HFFc6 (cell line): ENCODE measurements at regions not wholly inside any gene's neighbourhood (a gene's known extent, or its start where the extent isn't known, plus 50 kb on each side); places are given as distances from the start of the nearest gene placed in this dataset.
"Not testable (repeated sequence)": the region's sequence is repeated elsewhere in the genome, so short reads cannot be mapped to it uniquely, and the experiment has no call there.

Experiments
- DNase-seq: peaks from one replicate; pipeline ENCODE4 v3.0.0-alpha.2; 2018
- H3K27ac Mint-ChIP-seq: 2 replicates; pipeline ENCODE4 v1.8.0; 2020; ENCODE audit warnings: mild to moderate bottlenecking, mixed read lengths
- H3K27me3 Mint-ChIP-seq: 2 replicates; pipeline ENCODE4 v1.8.0; 2021; ENCODE audit warnings: mild to moderate bottlenecking, moderate library complexity, mixed read lengths; ENCODE audit not compliant: insufficient read depth
- H3K36me3 Mint-ChIP-seq: 2 replicates; pipeline ENCODE4 v1.8.0; 2021; ENCODE audit warnings: low read depth, mixed read lengths
- H3K4me1 Mint-ChIP-seq: 2 replicates; pipeline ENCODE4 v1.8.0; 2020; ENCODE audit warnings: low read depth, mixed read lengths
- H3K4me3 Mint-ChIP-seq: 2 replicates; pipeline ENCODE4 v1.8.0; 2020; ENCODE audit warnings: mild to moderate bottlenecking, moderate library complexity, mixed read lengths
- H3K9me3 Mint-ChIP-seq: 2 replicates; pipeline ENCODE4 v1.8.0; 2020; ENCODE audit warnings: mild to moderate bottlenecking, mixed read lengths
- TF ChIP-seq, protein P1 (sequence below): fragments of 200-600 bp; sonication (generic); IDR thresholded peaks from 2 replicates; pipeline ENCODE4 v1.5.0; 2021; ENCODE audit warnings: antibody characterized with exemption, mild to moderate bottlenecking

DNA sequence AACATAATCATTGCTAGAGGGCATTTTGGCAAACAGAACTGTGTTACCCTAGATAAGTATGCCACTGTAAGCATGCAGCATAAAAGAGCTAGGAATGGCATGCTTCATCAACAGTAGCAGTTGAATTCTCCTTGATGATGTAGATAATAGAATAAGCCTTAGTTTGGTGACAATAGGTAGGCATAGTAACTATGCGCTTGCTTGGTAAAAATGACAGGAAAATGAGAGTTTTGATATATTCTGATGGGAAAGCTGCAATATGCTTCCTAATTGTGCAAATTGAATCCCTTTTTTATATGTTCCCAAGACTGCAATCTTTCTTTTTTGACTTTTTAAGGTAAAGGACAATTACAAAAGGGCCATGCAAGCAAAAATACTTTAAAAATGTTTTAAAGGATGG lies 930.9 kb upstream of the FAM98A start:
- H3K27ac Mint-ChIP-seq, result no peak overlapping the region
- H3K27me3 Mint-ChIP-seq, result no peaks in the 10 kb centered on the region
- no peaks in the 10 kb centered on the region for H3K4me1 Mint-ChIP-seq
- TF ChIP-seq, protein P1, sequence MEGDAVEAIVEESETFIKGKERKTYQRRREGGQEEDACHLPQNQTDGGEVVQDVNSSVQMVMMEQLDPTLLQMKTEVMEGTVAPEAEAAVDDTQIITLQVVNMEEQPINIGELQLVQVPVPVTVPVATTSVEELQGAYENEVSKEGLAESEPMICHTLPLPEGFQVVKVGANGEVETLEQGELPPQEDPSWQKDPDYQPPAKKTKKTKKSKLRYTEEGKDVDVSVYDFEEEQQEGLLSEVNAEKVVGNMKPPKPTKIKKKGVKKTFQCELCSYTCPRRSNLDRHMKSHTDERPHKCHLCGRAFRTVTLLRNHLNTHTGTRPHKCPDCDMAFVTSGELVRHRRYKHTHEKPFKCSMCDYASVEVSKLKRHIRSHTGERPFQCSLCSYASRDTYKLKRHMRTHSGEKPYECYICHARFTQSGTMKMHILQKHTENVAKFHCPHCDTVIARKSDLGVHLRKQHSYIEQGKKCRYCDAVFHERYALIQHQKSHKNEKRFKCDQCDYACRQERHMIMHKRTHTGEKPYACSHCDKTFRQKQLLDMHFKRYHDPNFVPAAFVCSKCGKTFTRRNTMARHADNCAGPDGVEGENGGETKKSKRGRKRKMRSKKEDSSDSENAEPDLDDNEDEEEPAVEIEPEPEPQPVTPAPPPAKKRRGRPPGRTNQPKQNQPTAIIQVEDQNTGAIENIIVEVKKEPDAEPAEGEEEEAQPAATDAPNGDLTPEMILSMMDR, result no peak
- DNase-seq, result no peak
- H3K36me3 Mint-ChIP-seq, result no peaks in the 10 kb centered on the region; the same call in 1 of the 2 replicates
- peaks cover 22% of the 10 kb centered on the region for H3K9me3 Mint-ChIP-seq
- no peak overlapping the region for H3K4me3 Mint-ChIP-seq

DNA sequence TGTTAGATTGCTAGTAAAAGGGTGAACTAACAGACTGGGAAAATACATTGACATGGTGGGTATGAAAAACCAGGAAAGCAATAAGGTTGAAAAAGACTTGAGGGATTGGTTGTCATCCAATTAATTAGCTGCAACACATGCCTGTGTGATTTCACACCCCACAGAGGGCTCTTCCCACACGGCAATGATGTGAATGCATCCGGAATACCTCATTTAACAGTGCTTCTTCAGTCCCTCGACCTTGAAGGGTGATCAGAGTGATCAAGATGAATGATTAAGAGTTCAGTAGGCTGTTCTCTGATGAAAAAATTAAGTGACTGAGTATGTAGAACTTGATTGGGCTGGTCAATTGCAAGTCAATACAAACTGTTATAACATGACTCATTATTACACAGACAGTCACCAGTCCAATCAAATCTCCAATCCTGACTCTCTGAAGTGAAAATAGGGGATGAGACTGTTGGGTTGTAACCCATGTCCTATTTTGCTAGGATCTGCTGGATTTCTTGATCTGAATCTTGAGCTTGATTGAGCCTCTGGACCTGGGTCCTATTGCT lies 924.9 kb upstream of the FAM98A start:
- Mint-ChIP-seq H3K9me3 (peaks cover 39% of the 10 kb centered on the region), H3K4me3 (no peak overlapping the region), H3K36me3 (no peaks in the 10 kb centered on the region), H3K4me1 (no peaks in the 10 kb centered on the region), H3K27me3 (peaks cover 2% of the 10 kb centered on the region; the same call in 1 of the 2 replicates), H3K27ac (no peak overlapping the region)
- no peak for DNase-seq
- TF ChIP-seq, protein P1, result no peak

DNA sequence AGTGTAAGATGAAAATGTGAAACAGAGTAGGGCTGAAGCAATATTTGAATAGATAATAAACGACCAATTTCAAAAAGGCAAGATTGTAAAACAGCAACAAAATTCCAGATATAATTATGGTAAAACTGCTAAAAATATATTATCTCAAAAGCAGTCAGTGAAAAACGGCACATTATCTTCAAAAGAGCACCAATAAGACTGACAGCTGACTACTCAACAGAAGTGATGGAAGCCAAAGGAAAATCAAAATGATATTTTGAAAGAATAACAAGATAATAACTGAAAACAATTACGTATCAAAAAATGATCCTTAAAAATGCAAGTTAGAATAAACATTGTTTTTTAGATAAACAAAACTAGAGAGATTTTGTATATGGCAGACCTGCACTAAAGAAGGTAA lies 920.6 kb upstream of the FAM98A start:
- no peak overlapping the region for H3K4me3 Mint-ChIP-seq
- no peaks in the 10 kb centered on the region for H3K4me1 Mint-ChIP-seq
- DNase-seq, result no peak
- H3K27me3 Mint-ChIP-seq, result peaks cover 2% of the 10 kb centered on the region; the same call in 1 of the 2 replicates
- peaks cover 42% of the 10 kb centered on the region for H3K9me3 Mint-ChIP-seq
- H3K36me3 Mint-ChIP-seq, result no peaks in the 10 kb centered on the region
- TF ChIP-seq, protein P1, result no peak
- no peak overlapping the region for H3K27ac Mint-ChIP-seq

DNA sequence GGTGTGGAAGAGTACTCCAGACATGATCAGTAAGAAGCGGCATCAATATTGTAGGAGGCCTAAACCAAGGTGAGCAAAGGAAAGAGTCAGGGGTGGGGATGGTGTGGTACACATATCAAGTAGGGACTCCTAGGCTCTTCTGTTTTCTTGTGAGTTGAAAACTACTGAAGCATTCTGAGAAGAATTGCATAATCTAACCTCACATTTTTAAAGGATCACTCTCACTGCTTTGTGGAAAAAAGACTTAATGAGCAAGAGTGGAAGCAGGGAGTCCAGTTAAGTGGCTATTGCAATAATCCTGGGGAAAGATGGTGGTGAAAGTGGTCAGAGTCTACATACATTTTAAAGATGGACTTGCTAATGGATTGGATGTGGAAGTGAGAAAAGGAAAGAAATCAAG lies 899.5 kb upstream of the FAM98A start:
- Mint-ChIP-seq H3K36me3 (no peaks in the 10 kb centered on the region), H3K4me1 (no peaks in the 10 kb centered on the region), H3K9me3 (peaks cover 43% of the 10 kb centered on the region), H3K27ac (no peak overlapping the region), H3K4me3 (no peak overlapping the region), H3K27me3 (no peaks in the 10 kb centered on the region)
- no peak for DNase-seq
- TF ChIP-seq, protein P1, result no peak

DNA sequence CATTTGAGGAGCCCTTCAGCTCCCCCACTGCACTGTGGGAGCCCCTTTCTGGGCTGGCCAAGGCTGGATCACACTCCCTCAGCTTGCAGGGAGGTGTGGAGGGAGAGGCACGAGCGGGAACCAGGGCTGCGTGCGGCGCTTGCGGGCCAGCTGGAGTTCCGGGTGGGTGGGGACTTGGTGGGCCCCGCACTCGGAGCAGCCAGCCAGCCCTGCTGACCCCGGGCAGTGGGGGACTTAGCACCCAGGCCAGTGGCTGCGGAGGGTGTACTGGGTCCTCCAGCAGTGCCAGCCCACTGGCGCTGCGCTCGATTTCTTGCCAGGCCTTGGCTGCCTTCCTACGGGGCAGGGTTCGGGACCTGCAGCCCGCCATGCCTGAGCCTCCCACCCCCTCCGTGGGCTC lies 895.1 kb upstream of the FAM98A start:
- DNase-seq, H3K27ac Mint-ChIP-seq, H3K4me3 Mint-ChIP-seq, H3K27me3 Mint-ChIP-seq, H3K4me1 Mint-ChIP-seq, H3K36me3 Mint-ChIP-seq: not testable (repeated sequence)
- peaks cover 47% of the 10 kb centered on the region for H3K9me3 Mint-ChIP-seq

DNA sequence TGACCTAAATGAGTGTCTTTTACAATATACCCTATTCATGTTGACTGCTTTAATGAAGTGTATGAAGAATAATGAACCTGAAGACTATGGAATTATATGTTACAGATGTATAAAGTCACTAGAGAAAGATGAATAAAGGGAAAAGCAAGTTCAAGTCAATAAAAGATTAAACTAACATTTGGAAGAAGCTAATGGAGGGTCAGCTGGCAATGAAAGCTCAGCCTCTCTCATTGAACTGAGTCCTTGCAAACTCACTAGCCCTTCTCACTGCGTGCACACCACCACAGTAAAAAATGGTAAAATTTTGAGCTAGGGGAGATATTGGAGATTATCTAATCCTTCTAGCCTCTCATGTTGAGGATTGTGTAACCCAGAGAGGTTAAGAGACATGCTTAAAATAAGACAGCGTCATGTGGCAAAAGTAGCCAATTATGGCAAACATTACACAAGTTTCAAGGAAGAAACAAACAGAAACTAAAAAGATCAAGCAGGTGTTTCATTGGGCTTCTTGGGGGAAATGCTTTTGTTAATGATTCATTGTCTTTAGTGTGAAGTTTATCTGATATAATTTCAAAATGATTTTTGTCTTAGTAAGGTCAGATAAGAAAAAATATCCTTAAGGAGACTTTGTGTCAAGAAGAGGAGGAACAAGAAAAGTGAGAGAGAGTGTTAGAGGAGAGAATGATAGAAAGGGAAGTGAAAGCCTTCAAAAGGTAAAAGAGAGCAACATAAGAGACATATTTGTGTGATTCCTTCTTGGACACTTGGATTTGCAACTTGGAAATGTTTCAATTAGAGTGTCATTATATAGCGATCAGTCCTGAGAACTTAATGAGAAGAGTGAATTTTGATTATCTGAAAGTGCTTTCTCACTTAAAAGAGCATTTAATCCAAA lies 893.7 kb upstream of the FAM98A start:
- H3K4me3 Mint-ChIP-seq, result no peak overlapping the region
- H3K27ac Mint-ChIP-seq, result no peak overlapping the region
- no peaks in the 10 kb centered on the region for H3K36me3 Mint-ChIP-seq
- no peak for DNase-seq
- H3K27me3 Mint-ChIP-seq, result no peaks in the 10 kb centered on the region
- TF ChIP-seq, protein P1, result no peak
- H3K4me1 Mint-ChIP-seq, result no peaks in the 10 kb centered on the region
- H3K9me3 Mint-ChIP-seq, result peaks cover 41% of the 10 kb centered on the region
